GM13977 (cell line): ENCODE measurements at regions not wholly inside any gene's neighbourhood (a gene's known extent, or its start where the extent isn't known, plus 50 kb on each side); places are given as distances from the start of the nearest gene placed in this dataset.
"Not testable (repeated sequence)": the region's sequence is repeated elsewhere in the genome, so short reads cannot be mapped to it uniquely, and the experiment has no call there.

ENCODE experiments used
- DNase-seq: peaks from one replicate; pipeline ENCODE4 v3.0.0; 2012; ENCODE audit warnings: low spot score
- CTCF ChIP-seq: IDR thresholded peaks from 2 replicates; pipeline ENCODE4 v1.5.1; 2012; ENCODE audit warnings: mild to moderate bottlenecking, control low read depth; ENCODE audit not compliant: insufficient read depth; ENCODE audit errors: extremely low read depth, missing control alignments
- in situ Hi-C: fragments of 300-500 bp; cut with MboI; formaldehyde crosslinking; loops from one replicate; pipeline ENCODE4 v1.12.0; 2022; ENCODE audit warnings: low sequenced_read_pairs, low pct_unique_long_range_greater_than_20kb, mixed read lengths, inconsistent platforms; ENCODE audit not compliant: unreplicated experiment

GRCh38 chr7:9302436-9302835 lies 869.0 kb downstream of the NXPH1 start:
- TF ChIP-seq CTCF, result no peak
- in situ Hi-C loops, result no loop called here
- no peak for DNase-seq

GRCh38 chr7:9307131-9307530 lies 873.7 kb downstream of the NXPH1 start:
- DNase-seq, result no peak
- TF ChIP-seq CTCF, result no peak
- in situ Hi-C loops, result no loop called here

GRCh38 chr7:9324513-9324912 lies 891.1 kb downstream of the NXPH1 start:
- no peak for TF ChIP-seq CTCF
- no peak for DNase-seq
- in situ Hi-C loops, result no loop called here

GRCh38 chr7:9328296-9328695 lies 894.9 kb downstream of the NXPH1 start:
- no peak for DNase-seq
- no peak for TF ChIP-seq CTCF
- in situ Hi-C loops, result no loop called here

GRCh38 chr7:9349625-9350024 lies 916.2 kb downstream of the NXPH1 start:
- in situ Hi-C loops, result no loop called here
- no peak for TF ChIP-seq CTCF
- no peak for DNase-seq

- DNase-seq, result no peak
- in situ Hi-C loops, result no loop called here
- no peak for TF ChIP-seq CTCF
Observed at GRCh38 chr7:9391221-9391620, 957.8 kb downstream of the NXPH1 start.

GRCh38 chr7:9391984-9392383 lies 958.6 kb downstream of the NXPH1 start:
- in situ Hi-C loops, result no loop called here
- no peak for TF ChIP-seq CTCF
- DNase-seq, result no peak

GRCh38 chr7:9404386-9404785 lies 971.0 kb downstream of the NXPH1 start:
- DNase-seq, result not testable (repeated sequence)

More at GRCh38 chr7:9404386-9404785, 971.0 kb downstream of the NXPH1 start:
- in situ Hi-C loops, result not testable (repeated sequence)
